ACHN (cell line): ENCODE measurements at regions not wholly inside any gene's neighbourhood (a gene's known extent, or its start where the extent isn't known, plus 50 kb on each side); places are given as distances from the start of the nearest gene placed in this dataset.

Experiments
- DNase-seq: peaks from one replicate; pipeline ENCODE4 v3.0.0-alpha.2; 2015
- in situ Hi-C: cut with HindIII; loops from 2 replicates; pipeline ENCODE4 v1.10.0; 2017; ENCODE audit warnings: low sequenced_read_pairs, low pct_ligation_motif_present, low pct_unique_long_range_greater_than_20kb

DNA sequence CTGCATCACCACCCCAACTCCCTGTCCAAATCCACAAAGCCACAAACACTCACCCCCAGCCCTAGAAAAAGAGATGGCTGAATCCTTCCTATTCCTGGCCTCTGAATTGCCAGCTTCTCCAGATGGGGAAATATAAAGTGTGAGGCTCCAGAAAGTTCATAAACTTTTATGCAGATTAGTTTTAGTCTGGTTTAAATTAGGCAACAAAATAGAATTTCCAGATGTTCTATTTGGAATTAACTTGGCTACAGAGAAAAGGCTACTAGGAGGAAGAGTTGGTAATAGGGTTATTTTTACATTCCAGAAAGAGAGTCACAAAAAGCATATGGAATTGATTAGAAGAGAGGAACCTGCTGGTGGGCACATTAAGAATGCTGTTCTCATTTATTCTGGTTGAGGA, 56.0 kb downstream of the EN1 start:
- DNase-seq, result no peak
- in situ Hi-C loops, result no loop called here

DNA sequence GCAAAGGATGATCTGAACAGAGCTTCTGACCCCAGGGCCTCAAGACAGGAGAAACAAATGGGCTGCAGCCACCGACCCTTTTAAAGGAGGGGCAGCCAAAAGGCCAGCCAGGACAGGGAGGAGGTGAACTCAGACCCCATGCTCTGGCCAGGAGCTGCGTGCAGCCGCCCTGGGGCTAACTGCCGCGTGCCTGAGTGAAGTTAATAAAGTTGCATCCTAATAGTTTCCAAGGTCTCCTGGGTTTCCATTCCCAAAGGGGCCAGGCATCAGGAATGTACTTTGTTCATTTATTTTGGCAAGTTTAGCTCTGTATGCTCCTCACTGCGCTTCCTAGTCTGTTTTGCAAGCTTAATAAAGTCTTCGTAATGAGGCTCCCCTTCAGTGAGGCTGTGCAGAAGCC, 60.7 kb downstream of the EN1 start:
- in situ Hi-C loops, result no loop called here
- no peak for DNase-seq

DNA sequence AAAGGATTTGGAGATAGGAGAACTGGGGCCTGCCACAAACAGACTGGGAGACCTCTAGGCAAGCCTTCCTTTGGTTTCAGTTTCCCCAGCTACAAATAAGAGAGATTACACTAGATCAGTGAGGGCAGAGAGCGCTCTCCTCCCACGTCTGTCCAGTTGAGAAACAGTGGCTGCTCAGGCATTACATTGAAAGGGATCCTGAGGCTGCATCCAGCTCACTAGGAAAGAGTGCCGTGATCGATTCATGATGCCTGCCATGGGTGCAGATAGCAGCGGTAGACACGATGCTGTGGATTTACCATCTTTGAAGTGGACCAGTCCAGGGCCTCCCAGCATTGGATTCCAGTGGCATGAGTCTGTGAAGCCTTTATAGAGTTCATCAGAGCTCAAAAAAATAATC, 62.6 kb downstream of the EN1 start:
- no peak for DNase-seq
- in situ Hi-C loops, result no loop called here

DNA sequence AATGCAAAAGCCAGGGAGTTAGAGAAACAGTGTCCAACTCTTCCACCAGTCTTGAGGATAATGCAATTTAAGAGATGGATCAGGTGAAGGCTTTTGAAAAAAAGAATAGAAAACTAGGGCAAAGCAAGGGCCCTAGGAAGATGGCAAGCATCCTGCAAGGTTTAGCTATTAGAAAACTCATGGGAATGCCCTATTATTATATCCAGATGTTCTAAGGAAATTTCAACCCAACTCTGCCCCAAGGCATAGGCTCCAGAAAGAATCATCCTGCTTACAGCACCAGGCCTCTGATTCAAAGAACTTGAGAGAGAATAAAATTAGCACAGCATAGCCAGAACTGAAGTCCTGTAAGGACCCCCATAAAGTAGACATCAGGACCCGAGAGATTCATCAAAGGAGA, 68.1 kb downstream of the EN1 start:
- in situ Hi-C loops, result no loop called here
- DNase-seq, result no peak

DNA sequence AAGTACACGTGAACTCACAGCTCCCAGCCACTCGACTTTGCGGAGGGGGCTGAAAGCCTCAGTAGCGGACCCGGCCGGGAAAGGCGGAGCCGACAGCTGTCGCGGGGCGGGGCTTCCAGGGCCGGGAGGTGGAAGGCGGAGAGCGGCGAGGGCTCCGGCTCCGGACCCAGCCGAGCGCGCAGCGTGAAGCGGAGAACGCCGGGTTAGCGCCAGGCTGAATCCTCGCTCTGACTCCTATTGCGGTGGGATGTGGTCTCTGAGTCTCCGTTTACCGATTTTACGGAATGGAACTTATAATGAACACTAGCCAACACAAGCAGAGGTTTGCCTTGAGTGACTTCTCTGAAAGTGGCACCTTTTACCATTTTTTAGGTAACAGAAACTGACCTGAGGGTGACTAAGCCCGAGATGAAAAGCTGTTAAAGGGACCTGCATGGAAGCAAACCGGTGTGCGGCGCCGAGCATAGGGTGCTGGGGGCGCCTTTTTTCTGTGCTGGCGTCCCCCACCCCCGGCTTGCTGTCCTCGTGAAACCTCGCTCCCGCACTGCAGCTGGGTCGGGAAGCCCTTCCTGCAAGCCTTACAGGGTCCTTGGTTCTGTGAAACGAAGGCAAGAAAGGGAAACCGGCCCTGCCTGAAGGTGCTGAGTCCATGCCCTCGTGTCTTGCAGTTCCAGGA, 72.9 kb downstream of the EN1 start:
- in situ Hi-C loops, result no loop called here

DNA sequence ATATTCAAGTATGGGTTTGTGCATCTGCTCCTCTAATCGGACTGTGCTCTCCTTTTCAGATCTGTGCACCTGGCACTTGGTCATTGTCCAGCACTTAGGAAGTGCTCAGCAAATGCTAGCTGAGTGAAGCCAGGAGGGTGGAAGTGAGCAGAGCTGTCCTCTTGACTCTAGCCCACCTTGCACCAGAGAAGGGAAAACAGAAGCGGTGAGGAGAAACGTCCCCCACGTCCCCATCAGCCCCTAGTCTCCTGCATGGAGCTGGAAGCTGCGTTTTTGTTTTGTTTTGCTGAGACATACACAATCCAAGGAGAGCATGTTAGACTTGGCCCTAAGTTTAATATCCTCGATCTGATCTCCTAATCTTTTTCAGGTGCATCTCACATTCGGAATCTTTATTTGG, 73.6 kb downstream of the EN1 start:
- in situ Hi-C loops, result no loop called here
- no peak for DNase-seq

More for the DNA sequence above, 72.9 kb downstream of the EN1 start:
- DNase-seq, result peak; percentile 45

DNA sequence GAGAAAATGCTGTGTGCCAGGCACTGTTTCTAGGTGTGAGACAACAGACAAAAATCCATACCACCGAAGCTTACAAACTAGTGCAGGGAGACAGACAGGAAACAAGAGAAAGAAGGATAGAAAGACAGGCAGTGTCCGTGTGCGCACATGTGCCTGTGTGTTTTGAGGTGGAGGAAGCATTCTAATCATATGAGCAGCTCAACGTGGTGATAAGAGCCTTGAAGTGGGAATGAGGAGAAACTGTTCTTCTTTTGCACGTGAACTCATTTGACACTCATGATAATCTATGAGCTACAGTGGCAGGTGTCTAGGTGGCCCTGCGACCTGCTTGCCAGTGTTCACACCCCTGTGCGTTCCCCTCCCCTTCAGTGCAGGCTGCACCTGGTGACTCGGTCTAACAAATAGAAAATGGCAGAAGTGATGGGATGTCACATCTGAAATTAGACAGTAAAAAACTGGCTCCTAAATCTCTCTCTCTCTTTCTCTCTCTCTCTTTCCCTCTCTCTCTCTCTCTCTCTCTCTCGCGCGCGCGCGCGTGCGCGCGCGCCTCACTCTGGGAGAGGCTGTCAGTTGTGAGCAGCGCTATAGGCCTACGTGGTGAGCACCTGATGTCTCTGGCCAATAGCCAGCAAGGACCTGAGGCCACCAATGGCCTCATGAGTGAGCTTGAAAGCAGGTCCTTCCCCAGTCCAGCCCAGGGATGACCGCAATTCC, 74.8 kb downstream of the EN1 start:
- in situ Hi-C loops, result no loop called here

DNA sequence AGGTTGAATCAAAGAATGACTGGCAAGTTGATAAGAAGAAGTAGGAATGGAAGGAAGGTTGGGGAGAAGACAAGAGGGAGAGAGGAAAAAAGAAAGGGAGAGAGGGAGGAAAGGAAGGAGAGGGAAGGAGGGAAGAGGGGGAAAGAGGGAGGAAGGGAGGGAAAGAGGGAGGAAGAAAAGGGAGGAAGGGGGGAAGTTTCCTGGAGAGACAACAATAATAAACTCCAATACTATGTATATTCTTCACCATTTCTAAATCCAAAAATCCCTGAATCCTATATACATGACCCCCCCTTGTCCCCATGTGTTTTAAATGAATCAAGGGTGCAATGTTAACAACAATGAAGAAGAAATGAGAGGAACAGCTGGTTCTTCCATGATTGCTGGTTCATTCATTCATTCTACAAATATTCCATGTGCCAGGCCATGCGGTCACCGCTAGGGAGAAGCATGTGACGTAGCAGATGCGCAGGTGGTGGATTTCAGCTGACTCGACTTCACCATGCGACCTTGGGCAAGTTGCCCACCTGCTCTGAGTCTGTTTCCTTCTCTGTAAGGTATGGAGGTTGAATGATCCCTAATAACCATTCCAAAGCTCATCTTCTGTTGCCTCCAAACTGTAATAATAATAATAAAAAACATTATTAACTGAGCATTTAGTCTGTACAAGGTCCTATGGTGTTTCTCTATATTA, 77.6 kb downstream of the EN1 start:
- DNase-seq, result no peak
- in situ Hi-C loops, result no loop called here

More for the DNA sequence above, 74.8 kb downstream of the EN1 start:
- DNase-seq, result no peak

DNA sequence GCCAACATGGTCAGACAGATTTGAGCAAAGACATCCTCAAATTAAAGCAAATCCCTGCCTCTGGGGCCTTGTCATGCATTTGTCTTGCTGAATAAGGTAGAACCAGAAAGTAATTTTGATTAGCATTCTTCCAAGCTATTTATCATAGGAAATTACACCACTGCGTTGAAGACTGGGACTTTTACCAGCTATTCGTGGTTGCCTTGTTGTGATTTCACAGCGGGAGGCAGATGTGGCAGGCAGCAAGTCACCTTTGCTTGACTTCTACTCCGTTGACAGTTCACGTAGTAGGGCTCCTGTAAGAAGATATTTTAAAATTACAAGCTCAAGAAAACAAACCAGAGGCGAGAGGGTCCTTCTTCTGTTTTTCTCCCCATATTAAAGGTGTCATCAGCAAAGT, 80.6 kb downstream of the EN1 start:
- in situ Hi-C loops, result no loop called here
- no peak for DNase-seq

DNA sequence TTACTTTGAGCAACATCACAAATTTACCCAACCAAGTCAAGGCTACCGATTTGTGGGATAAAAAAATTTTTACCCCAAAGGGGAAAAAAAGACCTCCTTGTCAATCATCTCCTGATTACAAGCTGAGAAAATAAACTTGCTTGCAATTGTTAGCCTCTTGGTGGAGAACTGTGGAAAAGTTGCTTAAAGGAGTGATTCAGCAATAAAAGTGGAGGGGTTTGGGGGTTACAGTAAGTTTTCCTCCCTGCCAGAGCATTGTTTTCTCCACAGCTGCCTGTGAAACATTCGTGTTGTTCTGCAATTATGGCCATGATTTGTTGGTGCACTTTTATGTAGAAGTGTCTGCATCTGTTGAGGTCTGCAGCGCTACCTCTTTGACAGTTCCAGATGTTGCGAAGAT, 82.6 kb downstream of the EN1 start:
- no peak for DNase-seq
- in situ Hi-C loops, result no loop called here

DNA sequence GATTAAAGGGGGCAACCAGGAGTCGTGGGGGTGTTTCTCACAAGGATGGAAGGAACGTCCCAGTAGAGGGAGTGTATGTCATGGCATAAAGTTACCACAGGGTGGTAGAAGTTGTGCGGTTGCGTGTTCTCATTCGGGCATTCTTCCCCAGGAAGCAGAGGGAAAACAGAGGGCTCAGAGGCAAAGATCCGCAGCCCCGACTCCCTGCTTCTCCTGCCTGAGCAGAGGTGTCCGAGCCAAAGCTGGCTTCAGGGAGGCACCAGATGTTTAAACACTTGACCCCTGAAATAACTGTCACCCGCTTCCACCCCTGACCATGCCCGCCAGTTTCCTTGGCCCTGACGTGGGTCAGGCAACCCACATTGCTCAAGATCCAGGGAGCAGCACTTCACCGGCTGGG, 83.7 kb downstream of the EN1 start:
- no peak for DNase-seq
- in situ Hi-C loops, result no loop called here

DNA sequence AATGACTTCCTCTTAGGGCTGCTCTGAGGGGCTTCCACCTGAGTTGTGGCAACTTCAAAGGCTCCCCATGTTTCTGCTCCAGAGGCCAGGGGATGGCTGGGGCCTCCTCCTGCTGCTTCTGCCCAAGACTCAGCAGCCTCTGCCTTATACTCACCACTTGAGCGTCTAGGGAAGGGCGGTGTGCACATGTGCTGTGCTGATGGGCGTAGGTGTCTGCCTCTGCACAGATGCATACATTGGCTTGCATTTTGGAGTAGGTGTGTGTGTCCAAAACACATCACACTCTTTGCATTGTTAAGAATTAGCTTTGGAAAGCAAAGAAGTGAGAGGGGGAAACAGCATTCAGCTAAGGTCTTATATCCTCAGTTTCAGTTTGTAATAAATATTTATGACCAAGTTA, 85.2 kb downstream of the EN1 start:
- in situ Hi-C loops, result no loop called here
- no peak for DNase-seq

DNA sequence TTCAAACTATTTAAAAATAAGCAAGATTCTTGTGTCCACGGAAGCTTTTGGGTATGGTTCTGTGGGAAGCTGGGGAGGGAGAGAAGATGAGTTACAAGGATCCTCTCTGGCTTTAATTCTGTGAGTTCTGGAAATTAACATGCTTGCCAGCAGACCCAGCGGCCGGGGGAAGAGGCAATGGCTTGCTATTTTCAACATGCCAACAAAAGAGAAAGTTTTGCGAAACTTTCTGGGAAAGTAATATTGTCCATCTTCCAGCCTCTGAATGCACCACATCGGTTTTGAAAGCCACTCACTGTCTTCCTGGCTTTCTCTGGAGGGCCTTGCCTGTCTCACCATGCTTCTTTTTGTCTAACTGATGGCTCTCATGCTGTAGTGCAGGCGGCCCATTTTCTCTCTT, 85.7 kb downstream of the EN1 start:
- DNase-seq, result no peak
- in situ Hi-C loops, result no loop called here

DNA sequence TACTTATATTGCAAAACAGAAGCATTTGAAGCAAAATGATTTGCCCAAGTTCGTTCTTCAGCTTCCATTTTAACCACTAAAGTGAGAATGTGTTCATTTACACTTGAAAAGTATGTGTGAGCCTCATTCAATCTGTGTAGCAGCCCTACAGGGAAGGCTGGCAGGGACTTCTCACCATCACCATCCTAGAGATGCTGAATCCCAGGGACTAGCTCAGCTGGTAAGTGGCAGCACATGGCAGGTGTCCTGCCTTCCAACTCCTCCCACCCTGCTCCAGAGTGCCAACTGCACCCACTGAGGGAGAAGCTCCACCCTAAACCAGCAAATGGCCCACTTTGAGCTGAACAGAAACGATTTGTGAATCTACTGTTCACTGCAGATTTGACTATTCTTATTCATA, 91.5 kb downstream of the EN1 start:
- in situ Hi-C loops, result no loop called here
- DNase-seq, result no peak

DNA sequence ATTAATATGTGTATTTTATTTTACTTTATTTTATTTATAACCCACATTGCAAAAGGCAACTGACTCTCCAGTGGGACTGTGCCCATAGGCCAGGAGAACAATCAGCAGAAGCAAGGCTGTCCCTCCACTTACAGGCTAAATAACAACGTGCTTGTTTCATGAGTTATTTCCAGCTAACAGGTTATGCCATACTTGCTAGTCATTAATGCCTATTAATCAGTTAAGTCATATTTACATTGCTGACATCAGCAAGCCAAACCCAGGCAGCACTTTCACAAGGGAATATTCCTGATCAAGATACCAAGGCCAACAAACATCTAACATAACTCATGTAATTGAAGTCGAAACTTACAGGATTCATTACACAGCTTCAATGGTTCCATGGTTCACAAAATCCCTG, 92.1 kb downstream of the EN1 start:
- DNase-seq, result no peak
- in situ Hi-C loops, result no loop called here

DNA sequence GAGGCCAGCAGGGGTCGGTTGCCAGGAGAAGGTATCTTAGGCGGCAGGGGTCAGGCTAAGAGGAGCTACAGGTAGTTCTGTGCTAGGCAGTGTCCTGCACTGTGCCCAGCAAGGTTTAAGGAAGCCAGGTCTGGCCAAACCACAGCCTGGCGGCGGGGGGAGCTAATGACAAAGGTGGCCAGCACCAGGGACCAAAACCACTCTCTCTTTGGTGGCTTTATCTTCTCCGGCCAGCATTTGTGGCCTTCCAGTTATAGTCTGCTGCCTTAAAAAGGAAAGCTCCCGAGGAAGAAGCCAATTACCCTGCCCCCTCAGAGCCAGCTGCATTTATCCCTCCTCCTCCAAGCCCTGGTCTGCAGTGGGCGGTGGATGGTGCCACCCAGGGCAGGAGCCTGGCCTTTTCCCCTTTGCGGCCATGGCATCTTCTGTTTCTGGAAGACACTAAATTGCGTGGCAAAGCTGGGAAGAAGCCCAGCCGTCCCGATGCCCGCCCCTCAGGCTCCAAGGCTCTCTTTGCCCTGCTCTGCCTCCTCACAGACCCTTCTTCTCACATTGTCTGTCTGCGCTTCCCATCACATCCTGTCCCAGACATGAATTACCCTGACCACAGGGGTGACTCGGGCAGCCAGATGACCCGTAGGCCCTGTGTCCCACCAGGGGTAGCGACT, 94.6 kb downstream of the EN1 start:
- DNase-seq, result no peak
- in situ Hi-C loops, result no loop called here

DNA sequence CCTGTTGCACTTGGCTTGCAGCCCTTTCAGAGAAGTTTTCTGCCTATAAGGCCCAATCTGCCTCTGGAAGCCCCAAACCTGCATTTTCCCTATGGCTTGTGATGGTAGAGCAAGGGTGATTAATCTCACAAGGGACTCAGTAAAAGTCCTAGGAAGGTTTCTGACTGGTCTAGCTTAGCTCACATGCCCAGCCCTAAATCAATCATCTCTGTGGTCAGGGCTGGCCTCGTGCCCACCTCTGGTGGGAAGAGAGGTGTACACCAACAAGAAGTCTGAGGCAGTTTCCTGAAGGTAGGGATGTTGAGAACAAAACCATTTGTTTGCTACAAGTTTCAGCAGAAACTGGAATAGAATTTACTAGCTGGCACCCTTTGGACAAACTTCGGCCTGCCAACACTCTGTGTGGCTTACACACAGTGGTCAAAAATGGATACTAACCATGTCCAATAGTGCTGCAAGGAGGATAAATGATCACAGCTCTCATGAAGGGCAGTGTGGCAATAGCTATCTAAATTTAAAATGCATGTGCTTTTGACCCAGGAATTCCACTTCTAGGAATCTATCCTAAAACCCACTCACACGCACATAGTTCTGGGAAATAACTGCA, 96.4 kb downstream of the EN1 start:
- in situ Hi-C loops, result no loop called here
- DNase-seq, result no peak

DNA sequence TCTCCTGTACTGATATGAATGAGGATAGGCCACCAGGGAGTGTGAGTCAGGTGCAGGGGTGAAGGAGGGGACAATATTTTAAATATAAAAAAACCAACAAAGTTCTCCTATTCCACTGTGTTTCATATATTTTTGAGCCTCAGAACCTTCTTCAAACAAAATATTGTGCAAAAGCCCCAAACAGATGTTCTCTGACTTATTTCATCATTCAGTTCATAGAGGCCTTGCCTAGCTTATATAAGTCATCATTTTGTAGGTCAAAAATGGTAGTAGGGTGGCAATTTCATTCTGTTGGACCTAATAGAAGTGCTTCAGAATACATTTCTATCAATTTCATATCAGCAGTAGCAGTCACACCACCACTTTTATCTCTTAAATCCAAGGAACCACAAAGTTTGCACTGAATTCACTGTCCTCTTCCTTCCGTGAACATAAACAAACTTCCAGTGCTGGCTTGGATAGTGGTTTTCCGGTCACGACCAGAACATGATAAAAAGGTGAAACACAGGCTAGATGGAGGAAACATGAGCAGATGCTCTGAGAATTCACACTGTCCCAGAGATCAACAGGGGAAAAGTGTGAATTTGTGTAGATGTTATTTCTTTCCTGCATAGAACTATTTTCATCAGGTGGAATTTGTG, 99.1 kb downstream of the EN1 start:
- in situ Hi-C loops, result no loop called here
- DNase-seq, result no peak

DNA sequence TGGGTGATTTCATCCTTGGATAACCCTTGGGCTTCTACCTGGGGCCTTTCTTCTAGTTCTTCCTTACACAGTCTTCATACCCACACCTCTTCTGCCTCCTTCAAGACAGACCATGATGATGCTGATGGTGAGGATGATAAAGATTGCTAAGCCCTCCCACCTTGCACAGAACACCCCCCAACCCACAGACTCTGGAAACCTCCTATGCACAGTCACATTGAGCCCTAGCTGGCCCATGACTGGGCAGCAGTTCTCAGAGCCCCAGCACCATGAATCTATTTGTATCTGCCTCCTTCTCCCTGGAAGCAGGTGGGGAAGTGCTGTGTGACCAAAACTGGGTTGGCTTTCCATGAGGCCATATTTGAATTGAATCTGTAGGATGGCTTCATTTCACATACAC, 99.8 kb downstream of the EN1 start:
- no peak for DNase-seq
- in situ Hi-C loops, result no loop called here
